Endometrium (tissue), 2 donors: ENCODE measurements at regions not wholly inside any gene's neighbourhood (a gene's known extent, or its start where the extent isn't known, plus 50 kb on each side); places are given as distances from the start of the nearest gene placed in this dataset.

ENCODE experiments used
- FAIRE-seq: peaks from 2 replicates; lab custom pipeline; 2012; peaks lifted over from hg19 to GRCh38; lab: Jason Lieb, UNC
- donor health status: control.
- donor health status: control.

DNA sequence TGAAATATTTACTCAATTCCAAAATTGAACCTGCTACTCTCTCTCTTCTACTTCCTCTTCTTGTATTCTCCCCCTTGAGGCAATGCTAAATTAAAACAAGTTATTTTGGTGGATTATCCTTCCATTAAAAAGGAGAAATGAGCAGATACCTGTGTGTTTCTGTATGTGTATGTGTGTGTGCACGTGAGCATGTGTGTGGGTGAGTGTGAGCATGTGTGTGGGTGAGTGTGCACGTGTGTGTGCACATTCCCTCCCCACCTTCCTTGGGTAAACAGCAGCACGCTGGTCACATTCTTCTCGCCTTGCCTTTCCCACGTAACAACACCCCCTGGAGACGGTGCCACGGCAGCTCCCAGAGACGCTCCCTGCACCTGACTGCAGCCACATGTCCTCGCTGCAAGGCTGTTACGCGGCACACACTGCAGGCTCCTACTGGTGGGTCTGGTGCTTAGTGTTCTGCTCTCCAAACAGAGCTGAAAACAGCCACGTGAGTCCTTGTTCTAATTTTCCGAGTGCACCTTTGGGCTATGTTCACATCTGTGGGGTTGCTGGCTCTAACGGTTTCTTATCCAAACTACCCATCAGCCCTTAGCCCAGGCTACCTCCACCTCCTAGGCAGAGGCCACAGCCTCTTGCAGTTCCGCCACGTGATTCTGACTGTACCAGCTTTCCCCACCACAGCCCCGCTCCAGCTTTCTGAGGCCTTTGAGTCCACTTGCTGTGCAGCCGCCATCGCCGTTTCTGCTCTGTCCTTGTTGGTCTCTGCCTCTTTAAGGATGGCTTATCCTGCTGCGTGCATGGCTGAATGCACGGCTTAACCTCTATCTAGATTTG, 123.4 kb downstream of the CTTN start:
- no peak for FAIRE-seq

DNA sequence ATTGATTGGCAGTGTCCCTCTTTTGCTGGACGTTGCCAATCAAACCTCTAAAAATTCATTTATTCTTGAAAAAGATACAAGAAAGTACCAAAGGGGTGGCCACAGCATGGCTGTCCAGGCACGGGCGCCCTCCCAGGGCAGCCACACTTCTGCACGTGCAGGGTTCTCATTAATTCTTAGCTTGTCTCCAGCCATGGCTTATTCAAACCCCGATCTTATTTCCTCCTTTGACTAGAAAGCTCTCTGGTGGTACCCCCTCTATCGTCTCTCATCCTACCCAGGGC, 123.9 kb downstream of the CTTN start:
- no peak for FAIRE-seq

DNA sequence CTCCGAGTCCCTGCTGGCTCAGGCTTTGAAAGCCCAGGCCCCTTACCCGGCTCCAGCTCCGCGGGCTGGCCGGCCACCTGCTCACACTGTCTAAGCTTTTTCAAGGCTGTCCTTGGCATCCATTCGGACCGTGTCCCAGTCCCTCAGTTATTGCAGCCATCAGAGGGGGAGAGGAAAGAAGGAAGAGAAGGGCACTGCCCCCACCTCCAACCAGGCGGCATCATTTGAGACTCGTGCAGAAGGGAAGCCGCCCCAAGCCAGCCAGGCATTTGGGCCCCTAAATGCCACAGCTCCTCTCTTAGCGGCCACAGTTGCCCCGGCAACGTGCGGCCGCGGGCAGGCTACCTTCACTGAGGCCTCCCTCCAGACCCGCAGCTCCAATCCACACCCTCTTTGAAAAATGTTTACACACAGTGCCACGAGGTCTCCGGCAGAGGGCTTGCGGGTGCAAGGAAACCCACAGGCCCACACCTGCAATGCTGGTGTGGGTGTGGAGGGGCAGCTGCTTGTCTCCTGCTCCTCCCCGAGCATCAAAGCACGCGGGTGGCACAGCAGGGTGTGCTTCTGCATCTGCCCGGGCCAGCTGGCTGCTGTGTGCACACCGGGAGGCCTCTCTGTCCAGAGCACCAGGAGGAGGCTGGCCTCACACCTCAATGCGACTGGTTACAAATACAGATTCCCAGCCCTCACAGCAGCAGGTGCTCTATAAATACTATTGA, 124.4 kb downstream of the CTTN start:
- no peak for FAIRE-seq

DNA sequence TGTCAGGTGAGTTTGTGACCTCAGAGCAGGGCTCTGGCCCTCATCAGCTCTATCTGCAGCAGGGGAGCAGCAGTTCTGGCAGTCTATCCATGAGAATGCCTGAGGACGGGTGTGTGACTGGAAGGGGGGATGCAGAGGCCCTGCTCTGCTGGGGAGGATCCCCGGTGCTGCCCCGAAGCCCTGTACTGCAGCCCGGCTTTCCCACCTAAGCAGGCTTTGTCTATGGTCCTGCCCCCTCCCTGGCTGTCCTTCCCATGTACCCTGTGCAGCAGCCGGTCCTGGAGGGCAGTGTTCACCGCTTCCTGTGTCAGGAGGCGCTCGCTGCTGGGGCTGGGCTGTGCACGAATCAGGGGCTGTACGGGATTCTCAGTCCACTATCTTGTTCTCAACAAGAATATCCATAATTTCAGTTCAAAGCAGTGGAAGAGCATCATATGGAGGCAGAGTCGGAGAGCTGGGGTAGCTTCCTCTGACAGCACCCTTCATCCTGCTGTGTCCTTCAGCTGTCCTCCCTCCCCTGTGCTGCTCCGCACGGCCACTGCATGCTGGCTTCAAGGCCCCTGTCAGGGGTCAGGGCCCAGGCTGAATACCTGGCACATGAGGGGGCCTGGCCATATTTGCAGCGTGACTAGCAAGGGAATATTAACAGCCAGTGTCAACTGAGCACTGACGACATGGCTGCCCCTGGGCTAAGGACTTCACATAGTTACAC, 125.2 kb downstream of the CTTN start:
- FAIRE-seq: no peak

DNA sequence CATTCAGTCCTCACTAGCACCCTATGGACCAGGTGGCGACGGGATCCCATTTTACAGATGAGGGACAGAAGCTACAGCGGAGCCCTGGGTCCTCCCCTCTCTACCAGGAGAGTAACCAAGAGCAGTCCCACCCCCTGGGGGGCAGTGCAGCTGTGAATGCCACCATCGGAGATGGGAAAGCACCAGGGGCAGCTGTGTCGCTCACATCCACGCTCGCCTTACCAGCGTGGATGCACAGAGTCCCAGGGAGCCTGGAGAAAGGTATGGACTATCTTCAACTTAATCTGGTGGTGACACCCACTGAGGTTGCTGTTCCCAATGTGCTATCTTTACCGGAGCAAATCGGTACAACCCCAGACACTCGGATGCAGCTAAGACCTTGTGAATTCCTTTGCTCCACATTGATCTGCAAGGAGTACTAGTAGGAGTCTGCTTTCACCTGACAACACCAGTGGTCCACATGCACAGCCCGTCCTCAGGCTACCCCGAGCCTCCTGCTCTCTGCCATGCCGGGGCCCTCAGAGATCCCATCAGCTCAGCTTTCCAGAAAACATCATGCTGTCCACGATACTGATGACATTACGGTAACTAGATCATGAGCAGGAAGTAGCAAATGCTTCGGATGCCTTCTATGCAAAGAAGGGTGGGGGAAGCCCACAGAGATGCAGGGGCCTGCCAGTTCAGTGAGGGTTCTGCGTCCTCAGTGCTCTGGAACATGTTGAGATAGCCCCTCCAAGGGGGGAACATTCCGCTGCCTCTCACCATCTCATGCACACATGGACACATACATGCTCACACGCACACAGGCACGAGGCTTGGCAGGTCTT, 126.0 kb downstream of the CTTN start:
- no peak for FAIRE-seq

DNA sequence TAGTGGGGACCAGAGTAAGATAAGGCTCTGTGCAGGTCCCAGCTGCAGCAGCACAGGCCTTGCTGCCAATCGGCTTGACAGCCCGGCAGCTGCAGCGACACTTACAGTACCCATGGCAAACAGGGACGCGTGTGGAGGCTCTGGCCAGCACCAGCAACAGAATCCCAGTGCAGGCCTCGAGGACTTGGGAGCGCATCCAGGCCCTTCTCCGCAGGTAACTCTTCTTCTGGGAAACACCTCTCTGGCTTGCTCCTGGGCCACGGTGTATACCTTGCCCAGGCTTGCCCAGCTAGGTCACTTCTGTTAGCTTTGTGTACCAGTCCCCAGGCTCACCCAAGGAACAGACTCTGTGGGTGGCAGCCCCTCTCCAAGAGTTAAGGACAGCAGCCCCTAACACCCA, 126.7 kb downstream of the CTTN start:
- FAIRE-seq: no peak

DNA sequence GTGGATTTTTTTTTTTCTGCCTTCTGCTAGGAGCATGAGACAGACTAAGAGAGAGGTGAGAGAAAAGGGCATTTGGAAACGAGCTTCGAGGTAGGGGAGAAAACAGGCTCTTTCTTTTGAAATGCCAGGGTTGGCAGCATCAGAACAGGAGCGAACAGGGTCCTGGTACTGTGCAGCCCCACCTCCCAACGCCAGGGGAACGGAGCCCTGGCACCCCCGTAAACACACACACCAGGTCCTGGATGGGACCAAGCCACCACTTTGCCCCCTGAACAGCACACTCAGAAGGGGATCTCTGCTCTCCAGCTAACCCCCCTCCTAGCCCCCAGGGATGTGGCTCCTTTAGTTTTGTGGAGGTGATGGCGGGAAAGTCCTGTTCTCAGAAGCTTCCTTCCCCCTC, 127.1 kb downstream of the CTTN start:
- no peak for FAIRE-seq

GRCh38 chr11:70526116-70527045, 128.1 kb downstream of the CTTN start:
- no peak for FAIRE-seq

GRCh38 chr11:70527046-70527395, 128.7 kb downstream of the CTTN start:
- FAIRE-seq: no peak

- no peak for FAIRE-seq
Observed at GRCh38 chr11:70527429-70528045, 129.2 kb downstream of the CTTN start.

DNA sequence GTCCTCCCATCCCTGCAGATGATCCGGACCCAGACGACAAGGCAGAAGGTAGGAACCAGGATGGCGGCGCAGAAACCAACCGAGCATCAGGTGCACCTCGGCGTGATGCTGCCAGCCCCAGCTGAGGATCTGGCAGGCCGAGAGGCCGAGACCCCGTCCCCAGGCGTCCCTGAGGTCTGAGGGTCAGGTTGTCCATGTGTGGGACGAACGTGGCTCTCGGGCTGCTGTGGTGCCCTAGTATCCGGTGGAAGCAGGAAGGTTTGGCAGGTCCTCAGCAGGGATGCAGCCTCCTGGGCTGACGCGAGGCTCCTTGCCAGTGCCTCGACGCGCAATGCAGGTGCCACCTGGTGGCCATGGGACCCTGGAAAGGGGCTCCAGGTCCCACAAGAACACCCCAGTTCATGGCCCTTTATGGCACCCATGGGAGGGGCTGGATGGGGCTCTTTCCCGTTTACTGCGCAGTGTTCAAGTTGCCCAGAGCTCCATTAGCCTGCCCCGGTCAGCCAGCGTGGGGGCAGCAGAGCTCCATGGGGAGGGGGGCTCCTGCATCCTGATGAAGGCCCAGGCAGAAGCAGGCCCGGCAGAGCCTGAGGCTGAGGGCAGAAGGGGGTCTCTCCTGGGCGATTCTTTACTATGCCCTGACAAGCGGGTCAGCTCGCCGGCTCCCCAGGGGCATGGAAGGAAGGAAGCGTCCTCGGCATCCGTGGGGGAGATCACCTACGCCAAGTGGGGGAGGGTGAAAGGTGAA, 129.9 kb downstream of the CTTN start:
- no peak for FAIRE-seq

DNA sequence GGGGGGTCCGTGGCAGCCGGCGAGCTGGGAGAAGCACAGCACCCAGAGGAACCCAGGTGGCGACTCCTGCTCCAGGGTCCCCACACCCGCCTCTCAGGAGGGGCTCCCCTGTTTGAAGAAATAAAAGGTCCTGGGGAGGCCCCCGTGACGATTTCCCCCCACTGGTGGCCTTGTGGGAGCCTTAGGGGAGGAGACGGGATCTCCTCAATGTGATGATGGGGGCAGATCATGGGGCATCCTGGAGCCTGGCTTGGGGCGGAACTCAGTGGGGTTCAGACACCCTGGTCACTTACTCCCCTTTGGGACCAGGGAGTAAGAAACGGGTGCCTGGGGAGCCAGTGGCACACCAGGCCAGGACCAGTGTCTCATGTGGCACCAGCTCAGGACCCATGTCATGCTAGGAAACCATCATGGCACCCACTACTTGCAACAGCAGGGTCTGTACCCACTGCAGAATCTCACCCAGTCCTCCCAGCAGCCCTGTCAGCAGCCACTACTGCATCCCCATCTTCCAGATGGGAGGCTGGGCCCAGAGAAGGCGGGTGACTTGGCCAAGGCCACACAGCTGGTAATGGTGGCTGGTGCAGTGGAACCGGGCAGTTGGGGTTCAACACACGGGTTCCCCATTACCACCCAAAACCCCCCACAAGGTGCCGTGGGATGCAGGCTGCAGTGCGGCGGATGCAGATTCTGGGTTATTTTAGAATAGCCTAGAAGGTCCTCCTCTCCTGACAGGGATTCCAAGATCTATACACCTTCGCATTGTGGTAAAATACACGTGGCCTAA, 130.7 kb downstream of the CTTN start:
- FAIRE-seq: no peak

DNA sequence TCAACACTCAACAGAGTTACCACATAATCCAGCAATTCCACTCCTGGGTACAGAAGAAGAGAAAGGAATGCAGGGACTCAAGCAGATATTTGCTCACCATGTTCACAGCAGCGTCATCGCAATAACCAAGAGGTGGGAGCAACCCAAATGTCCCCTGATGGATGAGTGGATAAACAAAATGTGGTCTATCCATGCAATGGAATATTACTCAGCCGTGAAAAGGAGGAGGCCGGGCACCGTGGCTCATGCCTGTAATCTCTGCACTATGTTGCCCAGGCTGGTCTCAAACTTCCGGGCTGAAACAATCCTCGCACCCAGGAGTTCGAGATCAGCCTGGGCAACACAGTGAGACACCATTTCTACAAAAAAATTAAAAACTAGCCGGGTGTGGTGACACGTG, 131.7 kb downstream of the CTTN start:
- FAIRE-seq: no peak

GRCh38 chr11:70530629-70531185, 132.4 kb downstream of the CTTN start:
- no peak for FAIRE-seq

DNA sequence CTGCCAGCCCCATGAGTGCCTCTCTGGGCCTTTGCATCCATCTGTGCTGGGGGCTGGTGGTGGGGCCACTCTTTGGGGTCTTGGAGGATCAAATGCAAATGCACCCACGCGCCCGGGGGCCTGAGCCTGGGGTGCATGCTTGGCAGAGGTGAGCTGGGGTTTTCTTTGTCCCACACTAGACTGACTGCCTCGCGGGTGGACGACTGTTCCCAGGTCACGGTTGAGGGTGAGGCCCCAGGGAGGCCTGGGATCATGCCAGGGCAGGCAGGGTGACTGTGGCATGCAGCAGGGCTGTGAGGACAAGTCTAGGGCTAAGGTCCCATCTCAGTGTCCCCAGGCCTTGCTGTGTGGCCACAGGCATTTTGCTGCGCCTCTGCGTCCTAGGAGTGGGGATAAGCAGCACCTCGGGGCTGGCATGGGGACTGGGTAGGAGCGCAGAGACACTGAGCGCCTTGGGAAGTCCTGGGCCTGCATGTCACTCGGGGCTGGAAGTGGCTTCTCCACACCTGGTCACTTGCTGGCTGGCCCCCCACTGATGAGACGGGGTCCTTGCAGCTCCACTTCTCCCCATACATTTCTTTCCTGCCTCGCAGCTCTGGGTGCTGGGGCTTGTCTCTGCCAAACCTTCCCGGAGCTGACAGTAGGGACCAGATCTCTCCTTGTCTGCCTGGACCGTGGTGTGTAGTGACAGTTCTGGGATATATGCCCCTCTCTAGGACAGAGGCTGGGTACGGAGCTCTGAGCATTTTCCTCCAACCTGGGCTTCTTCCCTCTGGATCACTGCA, 133.1 kb downstream of the CTTN start:
- no peak for FAIRE-seq

DNA sequence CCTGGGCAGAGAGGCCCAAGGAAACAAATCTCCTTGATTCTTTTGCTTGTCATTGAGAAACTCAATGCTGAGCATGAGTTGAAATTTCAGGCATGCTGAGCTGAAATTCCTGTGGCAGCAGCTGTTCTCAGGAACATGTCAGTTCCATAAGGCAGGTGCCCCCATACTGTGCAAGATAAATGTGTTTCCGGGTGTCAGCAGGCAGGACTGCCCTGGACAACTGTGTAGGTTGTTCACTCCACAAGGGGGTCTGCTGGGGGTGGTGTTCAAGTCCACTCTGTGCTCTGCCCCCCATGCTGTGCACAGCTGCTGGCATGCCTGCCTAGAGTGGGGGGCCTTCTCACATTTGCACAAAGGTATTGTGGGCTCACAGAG, 133.7 kb downstream of the CTTN start:
- no peak for FAIRE-seq

DNA sequence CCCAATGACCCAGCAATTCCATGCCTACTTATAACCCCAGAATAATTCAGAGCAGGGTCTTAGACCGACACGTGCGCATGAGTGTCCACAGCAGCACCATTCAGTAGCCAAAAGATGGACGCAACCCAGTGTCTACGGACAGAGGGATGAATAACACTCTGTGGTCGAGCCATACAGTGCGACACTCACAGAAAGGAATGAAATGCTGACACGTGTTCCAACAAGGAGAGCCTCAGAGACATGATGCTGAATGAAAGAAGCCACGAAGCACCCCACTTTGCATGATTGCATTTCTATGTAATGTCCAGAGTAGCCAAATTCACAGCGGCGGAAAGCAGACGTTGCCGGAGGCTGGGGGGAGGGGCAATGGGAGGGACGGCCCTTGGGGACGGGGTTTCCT, 134.4 kb downstream of the CTTN start:
- FAIRE-seq: no peak
